MG63 (cell line): ENCODE measurements at regions not wholly inside any gene's neighbourhood (a gene's known extent, or its start where the extent isn't known, plus 50 kb on each side); places are given as distances from the start of the nearest gene placed in this dataset.
A peak's percentile ranks its signal among the peaks of the same experiment; 100 is the strongest.

Experiments used
- DNase-seq: peaks from one replicate; pipeline ENCODE4 v3.0.0-alpha.2; 2020
- H3K27me3 ChIP-seq: fragments of 250-450 bp; sonication (Bioruptor Pico); 2 replicates; pipeline ENCODE4 v1.5.1; 2020; ENCODE audit warnings: mild to moderate bottlenecking, moderate library complexity
- H3K36me3 ChIP-seq: fragments of 250-450 bp; sonication (Bioruptor Pico); 2 replicates; pipeline ENCODE4 v1.5.1; 2020; ENCODE audit warnings: mild to moderate bottlenecking, moderate library complexity
- H3K4me3 ChIP-seq: fragments of 250-450 bp; sonication (Bioruptor Pico); 2 replicates; pipeline ENCODE4 v1.5.1; 2020; ENCODE audit warnings: mild to moderate bottlenecking, moderate library complexity
- H3K9me3 ChIP-seq: fragments of 250-450 bp; sonication (Bioruptor Pico); 2 replicates; pipeline ENCODE4 v1.5.1; 2020; ENCODE audit warnings: mild to moderate bottlenecking, moderate library complexity

DNA sequence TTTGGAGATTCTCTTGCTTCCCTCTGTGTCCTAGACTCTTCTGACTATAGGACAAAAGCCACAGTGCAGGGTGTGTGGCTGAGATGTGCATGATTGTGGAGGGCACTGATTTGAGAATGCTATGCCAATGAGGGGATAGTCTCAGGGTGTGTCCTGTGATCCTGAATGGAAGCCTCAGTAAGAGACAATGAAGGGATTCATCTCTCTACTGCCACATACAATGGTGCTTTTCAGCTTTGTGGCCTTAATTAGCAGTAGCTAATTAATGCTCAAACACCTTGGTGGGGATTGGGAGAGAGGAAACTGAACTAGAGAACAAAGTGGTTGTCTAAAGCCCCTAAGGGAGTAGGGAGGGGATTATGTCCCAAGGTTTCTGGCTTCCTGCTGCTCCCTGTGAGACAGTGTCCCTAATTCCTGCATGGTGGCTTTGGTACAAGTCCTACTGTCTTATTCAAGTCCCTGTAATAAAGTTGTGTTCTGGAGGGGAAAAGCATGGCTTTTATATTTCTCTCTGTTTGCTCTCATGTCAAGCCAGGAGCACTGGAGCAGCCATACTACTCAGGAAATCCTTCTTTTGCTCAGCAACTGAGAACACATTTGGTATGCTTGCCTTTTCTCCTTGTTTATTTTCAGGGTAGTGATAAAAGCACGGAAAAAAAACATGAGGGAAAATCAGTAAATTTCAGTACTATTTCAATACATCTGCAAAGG is 415.2 kb upstream of the TCF4 start:
- DNase-seq, result no peak
- H3K36me3 ChIP-seq, result no peaks in the 10 kb centered on the region
- no peaks in the 10 kb centered on the region for H3K9me3 ChIP-seq
- H3K27me3 ChIP-seq, result no peaks in the 10 kb centered on the region
- H3K4me3 ChIP-seq, result no peak overlapping the region

DNA sequence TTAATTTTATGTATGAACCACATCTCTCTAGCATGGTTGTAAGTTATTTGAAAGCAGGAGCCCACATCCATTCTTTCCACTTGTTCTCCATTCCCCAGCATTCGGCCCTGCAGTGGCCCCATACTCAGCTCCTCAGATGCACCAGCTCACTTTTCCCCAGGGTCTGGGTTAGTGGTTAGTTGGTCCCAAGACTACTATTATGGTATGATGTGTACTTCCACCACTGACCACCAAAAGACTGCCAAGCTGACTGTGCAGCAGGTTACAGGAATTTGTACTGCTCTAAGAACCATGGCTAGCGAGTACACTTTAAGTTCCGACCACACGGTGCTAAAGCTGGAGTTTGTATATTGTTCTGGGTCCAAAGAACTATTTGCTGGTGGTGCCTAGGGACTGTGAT is 413.6 kb upstream of the TCF4 start:
- Histone ChIP-seq H3K9me3 (no peaks in the 10 kb centered on the region), H3K4me3 (no peak overlapping the region), H3K27me3 (no peaks in the 10 kb centered on the region), H3K36me3 (no peaks in the 10 kb centered on the region)
- no peak for DNase-seq

DNA sequence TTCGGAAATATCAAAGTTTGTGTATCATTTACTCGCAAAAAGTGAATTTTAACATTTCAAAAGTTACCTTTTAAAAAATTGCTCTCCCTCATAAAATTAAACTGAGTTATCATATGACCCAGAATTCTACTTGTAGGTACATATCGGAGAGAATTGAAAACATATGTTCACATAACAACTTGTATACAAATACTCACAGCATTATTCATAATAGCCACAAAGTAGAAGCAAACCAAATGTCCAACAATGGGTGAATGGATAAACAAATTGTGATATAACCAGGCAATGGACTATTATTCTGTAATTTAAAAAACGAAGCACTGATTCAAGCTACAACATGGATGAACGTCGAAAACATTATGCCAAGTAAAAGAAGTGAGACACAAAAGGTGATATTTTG is 412.0 kb upstream of the TCF4 start:
- Histone ChIP-seq H3K4me3 (no peak overlapping the region), H3K9me3 (no peaks in the 10 kb centered on the region), H3K27me3 (no peaks in the 10 kb centered on the region), H3K36me3 (no peaks in the 10 kb centered on the region)
- DNase-seq, result no peak

DNA sequence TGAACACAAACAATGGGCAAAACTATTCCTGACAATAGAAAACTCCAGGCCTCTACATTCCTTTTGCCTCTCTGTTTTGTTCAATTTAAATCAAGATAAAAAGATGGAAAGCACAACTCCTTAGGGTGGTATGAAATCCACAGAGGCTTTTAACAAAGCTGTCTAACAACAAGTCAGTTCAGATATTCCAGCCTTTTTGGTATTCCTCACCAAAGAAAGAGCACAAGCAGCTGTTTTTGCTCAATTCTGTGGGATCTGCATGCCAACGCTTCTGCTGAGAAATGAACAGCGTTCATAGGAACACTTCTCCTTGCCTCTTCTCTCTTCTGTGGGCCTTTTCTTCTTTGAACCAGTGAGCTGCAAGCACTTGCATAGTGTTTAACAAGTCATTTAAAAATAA is 411.6 kb upstream of the TCF4 start:
- no peak overlapping the region for H3K4me3 ChIP-seq
- no peak for DNase-seq

DNA sequence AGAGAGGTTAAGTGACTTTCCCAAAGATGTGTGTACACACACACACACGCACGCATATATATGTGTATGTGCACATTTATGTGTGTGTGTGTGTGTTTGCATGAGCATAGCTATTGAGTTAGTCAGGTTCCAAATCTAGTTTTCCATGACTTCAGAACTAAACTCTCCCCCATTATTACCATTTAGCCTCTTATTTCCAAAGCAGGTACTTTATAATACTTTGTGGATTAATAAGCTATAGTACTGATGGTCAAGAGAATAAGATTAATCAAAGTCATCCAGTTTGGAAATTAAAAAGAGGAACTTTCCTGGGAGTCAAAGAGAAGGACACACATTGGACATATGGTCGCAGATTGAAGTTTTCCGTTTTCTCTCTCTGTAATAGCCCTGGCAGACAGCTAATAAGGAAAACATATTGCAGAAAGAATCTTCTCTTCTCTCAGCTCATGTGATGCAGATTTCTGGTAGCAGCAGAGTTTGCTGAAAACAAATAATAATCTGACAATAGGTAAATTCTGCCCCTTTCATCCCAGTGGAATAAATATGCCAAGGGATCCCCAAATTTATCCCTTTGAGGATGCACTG is 410.9 kb upstream of the TCF4 start:
- Histone ChIP-seq H3K9me3 (no peaks in the 10 kb centered on the region), H3K4me3 (no peak overlapping the region), H3K36me3 (no peaks in the 10 kb centered on the region), H3K27me3 (no peaks in the 10 kb centered on the region)
- no peak for DNase-seq

More for the DNA sequence above, 411.6 kb upstream of the TCF4 start:
- no peaks in the 10 kb centered on the region for H3K9me3 ChIP-seq
- no peaks in the 10 kb centered on the region for H3K27me3 ChIP-seq
- no peaks in the 10 kb centered on the region for H3K36me3 ChIP-seq

DNA sequence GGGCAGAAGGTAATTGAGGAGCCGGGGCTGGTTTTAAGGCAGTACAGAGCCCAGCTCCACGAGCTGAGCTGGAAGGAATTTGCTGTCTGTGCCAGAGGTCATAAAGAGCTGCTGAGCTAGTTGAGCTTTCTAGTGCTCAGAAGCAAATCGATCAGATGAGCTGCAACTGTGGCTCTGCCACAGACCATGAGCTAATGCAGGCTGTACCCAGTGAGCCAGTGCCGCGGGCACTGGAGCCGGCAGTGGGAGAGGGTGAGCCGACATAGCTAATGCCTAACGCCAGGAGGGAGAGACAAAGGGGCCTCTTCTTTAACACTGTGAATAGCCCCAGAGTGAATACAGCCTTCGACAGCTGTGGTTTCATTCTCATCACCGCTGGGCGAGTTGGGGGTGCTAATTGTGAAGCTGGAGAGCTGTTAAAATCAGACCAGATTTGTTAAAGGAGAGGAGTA is 410.1 kb upstream of the TCF4 start:
- Histone ChIP-seq H3K4me3 (peak overlapping the region; percentile 11), H3K9me3 (no peaks in the 10 kb centered on the region), H3K36me3 (no peaks in the 10 kb centered on the region), H3K27me3 (no peaks in the 10 kb centered on the region)
- DNase-seq, result peak; percentile 72

DNA sequence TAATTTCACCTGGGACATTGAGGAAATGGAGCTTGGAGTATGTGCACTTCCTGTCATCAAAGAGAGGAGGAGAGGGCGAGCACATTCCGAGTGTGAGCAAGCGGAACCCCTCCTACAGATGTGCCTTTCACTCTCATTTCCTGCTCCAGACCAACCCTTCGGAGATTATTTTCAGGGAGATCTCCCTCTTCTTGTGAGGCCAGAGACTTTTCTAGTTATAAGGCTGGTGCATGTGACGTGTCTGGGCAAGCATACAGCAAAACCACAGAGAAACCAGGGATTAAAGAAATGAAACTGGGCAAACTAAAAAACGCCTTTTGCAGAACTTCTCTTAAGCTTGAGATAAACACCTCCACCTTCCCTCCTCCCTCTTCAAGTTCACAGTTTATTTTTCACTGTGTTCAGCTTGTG is 409.2 kb upstream of the TCF4 start:
- H3K4me3 ChIP-seq, result no peak overlapping the region
- H3K36me3 ChIP-seq, result no peaks in the 10 kb centered on the region
- no peaks in the 10 kb centered on the region for H3K9me3 ChIP-seq
- peak; percentile 10 for DNase-seq
- no peaks in the 10 kb centered on the region for H3K27me3 ChIP-seq

DNA sequence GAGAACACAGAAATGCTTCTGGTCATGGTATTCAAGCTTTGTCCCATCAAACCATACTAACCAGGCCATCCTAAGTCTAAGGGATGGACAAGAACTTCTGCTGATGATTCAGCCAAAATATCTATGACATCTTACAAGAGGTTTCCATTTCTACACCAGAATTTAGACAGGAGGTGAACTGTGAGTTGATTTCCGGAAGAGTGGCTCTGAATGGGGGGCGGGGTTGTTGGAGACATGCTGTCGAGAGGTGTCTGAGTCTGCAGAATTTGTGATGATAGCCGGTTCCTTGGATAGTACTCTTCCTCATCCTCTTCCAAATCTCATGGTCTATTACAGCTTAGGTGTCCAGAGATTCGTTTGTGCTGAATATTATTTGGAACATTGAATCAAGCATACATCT is 408.7 kb upstream of the TCF4 start:
- no peak for DNase-seq
- Histone ChIP-seq H3K36me3 (no peaks in the 10 kb centered on the region), H3K27me3 (no peaks in the 10 kb centered on the region), H3K9me3 (no peaks in the 10 kb centered on the region), H3K4me3 (no peak overlapping the region)

DNA sequence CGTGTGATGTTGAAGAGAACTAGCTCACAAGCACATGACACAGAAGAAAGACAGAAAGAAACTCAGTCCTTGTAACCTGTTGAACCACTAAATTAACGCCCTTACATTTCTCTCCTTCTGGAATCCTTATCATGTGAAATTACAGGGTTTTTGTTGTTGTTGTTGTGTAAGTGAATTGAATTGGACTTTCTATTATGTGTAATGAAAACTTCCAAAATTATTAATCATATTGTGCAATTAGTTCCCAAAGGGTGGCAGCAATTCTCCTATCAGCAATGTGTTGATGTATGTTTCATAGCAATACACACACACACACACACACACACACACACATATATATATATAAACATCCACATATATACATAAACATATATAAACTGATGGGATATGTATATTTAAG is 402.2 kb upstream of the TCF4 start:
- DNase-seq, result no peak
- H3K27me3 ChIP-seq, result no peaks in the 10 kb centered on the region
- no peak overlapping the region for H3K4me3 ChIP-seq
- H3K9me3 ChIP-seq, result peaks cover 3% of the 10 kb centered on the region; the same call in 1 of the 2 replicates
- H3K36me3 ChIP-seq, result no peaks in the 10 kb centered on the region

DNA sequence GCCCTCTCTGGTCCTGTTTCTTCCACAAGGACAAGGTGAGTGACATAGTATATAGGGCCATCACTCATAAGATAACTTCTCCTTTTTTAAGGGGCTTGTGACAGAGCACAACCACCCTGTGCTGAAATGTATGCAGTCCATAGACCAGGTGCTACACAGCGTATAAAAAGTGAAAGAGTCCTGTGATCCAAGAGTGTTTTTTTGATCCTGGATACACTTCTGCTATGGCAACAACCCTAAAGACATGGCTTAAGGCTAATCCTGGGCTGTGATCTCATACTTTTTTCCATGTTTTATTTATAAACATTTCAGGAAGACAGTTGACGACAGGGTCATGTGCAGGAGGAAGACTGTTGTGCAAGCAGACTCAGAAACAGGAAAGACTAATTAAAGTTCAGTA is 400.5 kb upstream of the TCF4 start:
- H3K9me3 ChIP-seq, result peaks cover 9% of the 10 kb centered on the region; the same call in 1 of the 2 replicates
- no peak for DNase-seq
- H3K4me3 ChIP-seq, result no peak overlapping the region
- no peaks in the 10 kb centered on the region for H3K27me3 ChIP-seq
- no peaks in the 10 kb centered on the region for H3K36me3 ChIP-seq

DNA sequence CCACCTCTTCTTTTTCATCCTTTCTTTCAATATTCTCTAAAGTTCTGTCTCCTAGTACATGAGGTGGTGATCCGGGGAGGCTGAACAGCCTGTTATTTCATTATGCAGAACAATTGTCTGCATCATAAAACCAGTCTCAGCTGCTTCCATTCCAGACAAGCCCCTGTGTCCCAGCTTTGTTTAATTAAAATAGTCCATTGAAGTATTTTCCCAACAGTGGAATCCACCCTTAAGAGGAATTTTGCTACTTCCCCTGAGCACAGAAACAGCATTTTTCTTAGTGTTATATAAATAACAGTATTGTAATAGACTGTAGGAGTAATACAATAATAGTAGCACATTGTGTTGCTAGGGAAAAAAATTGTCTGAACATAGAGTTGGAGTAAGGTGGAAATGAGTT is 395.4 kb upstream of the TCF4 start:
- H3K27me3 ChIP-seq, result no peaks in the 10 kb centered on the region
- no peaks in the 10 kb centered on the region for H3K36me3 ChIP-seq
- no peak for DNase-seq
- no peak overlapping the region for H3K4me3 ChIP-seq
- peaks cover 9% of the 10 kb centered on the region; the same call in 1 of the 2 replicates for H3K9me3 ChIP-seq

DNA sequence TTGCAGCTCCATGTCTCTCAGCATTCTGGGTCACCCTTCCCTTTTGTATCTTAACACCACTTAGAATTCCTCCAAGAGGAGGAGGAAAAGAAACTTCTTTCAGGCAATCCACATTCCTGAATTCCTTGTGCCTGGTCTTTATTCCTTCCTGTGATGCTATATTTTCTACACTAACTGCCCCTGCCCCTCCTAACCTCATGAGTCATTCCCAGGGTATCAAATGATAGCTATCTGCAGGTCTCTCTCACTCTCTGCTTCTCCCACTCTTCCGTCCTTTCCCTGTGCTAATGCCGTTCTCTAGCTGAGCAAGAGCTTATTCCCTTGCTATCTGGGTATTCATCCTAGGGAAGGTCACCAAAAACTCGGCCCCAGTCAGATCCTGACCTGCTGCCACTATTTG is 395.0 kb upstream of the TCF4 start:
- no peak for DNase-seq
- Histone ChIP-seq H3K9me3 (peaks cover 7% of the 10 kb centered on the region; the same call in 1 of the 2 replicates), H3K36me3 (no peaks in the 10 kb centered on the region), H3K27me3 (no peaks in the 10 kb centered on the region), H3K4me3 (no peak overlapping the region)

DNA sequence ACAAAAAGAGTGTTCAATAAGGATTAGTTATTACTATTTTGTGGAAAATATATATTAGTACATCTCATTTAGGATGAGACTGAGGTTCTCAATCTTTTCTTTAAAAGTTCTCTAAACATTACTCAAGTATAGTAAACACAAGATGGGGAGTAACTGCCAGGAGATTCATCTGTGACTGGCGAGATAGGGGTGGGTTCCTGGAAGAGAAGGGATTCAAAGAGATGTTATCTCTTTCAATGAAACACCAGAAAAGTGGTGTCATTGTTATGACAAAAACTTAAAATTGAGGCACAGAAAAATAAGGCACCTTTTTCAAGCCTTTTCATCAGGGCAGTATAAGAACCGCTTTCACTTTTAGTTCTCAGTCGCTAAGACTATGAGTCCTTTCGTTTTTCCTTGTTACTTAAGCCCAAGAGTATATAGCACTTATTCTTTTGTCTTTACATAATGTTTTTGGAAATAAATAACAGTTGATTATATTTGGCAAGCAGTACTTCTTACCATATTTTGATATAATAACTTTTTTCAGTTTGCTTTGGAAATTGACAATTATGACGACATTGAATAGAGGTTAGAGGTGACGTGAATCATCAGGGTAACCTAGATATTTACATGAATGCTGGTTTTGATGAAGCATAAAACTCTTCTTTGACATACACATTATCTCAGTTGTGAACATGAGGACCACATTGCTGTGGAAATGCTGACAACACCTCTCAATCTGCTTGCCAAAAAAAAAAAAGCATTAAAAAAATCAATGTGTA is 393.9 kb upstream of the TCF4 start:
- peak overlapping the region; percentile 29 for H3K4me3 ChIP-seq
- no peak for DNase-seq

DNA sequence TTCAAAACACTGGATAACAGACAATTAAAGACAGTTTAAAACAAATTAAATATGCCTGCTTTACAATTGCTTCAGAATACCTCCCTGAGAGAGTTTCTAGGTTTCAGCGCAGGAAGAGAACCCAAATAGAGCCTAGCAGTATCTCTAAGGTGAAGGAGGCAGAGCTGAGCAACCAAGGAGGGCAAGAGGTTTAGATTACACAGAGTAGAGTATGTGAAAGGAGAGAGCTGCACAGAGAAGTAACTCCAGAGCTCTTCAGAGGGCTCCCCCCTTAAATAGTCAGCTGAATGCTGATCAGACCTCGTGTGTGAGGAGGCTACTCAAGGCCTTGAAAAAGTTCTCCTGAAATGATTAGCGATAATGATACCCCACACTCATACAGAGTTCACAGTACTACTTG is 386.5 kb upstream of the TCF4 start:
- no peak overlapping the region for H3K4me3 ChIP-seq
- no peak for DNase-seq
- H3K27me3 ChIP-seq, result no peaks in the 10 kb centered on the region
- no peaks in the 10 kb centered on the region for H3K36me3 ChIP-seq
- H3K9me3 ChIP-seq, result no peaks in the 10 kb centered on the region; the same call in 1 of the 2 replicates

More for the DNA sequence above, 393.9 kb upstream of the TCF4 start:
- Histone ChIP-seq H3K27me3 (no peaks in the 10 kb centered on the region), H3K9me3 (peaks cover 5% of the 10 kb centered on the region; the same call in 1 of the 2 replicates), H3K36me3 (no peaks in the 10 kb centered on the region)

DNA sequence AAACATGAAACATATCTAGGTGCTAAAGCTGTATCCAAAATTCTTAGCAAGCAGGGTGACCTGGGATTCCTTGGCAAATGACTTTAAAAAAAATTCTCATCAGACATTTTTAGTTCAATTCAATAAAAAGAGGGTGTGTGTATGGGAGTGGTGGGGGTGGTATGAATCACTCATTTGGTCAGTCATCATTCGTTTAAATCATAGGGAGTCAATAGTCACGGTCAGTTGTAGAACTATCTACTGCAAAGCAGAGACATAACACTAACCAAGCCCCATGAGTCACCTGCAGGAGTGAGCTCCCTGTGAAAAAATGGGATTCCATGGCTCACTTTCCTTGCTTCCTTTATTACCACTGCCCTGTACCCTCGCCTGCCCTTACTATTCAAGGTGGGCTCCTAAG is 380.6 kb upstream of the TCF4 start:
- peak; percentile 1 for DNase-seq
- Histone ChIP-seq H3K36me3 (no peaks in the 10 kb centered on the region), H3K4me3 (no peak overlapping the region)

DNA sequence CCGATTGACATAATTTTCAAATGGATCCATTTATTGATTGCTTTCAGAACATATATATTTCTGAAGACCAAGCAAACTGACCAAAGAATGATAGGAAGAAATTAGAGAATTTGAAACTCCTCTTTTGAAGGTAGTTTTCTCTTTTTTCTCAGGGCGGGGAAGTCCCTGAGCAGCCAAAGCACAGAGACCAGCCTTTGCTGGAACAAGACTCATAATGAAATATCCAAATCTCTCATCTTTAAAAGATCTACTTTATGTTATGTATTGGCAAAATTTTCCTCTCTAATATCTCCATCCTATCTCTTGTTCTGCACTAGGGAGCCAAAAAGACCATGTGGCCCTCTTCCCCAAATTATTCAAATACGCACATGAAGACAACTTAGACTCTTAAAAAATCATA is 379.0 kb upstream of the TCF4 start:
- Histone ChIP-seq H3K36me3 (no peaks in the 10 kb centered on the region), H3K27me3 (no peaks in the 10 kb centered on the region)

More for the DNA sequence above, 380.6 kb upstream of the TCF4 start:
- H3K9me3 ChIP-seq, result no peaks in the 10 kb centered on the region
- H3K27me3 ChIP-seq, result no peaks in the 10 kb centered on the region

DNA sequence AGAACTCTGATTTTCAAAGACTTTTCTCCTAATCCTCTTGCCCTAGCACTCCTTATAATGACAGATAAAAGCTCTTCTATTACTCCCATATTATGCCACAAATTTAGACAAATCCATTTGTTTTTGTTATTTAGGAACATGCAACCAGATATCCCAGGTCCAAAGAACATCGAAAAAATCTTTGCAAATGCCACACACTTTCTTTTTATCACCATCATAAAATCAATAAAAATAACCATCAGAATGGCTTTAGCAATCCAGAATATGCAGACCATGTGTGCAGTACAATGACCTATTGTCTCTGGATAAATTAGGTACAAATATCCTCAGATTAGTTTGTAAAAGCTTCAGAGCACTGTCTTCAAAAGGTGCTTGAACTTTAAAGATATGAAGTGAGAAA is 376.2 kb upstream of the TCF4 start:
- H3K9me3 ChIP-seq, result no peaks in the 10 kb centered on the region
- H3K36me3 ChIP-seq, result no peaks in the 10 kb centered on the region
- no peak overlapping the region for H3K4me3 ChIP-seq
- no peak for DNase-seq
- no peaks in the 10 kb centered on the region for H3K27me3 ChIP-seq

More for the DNA sequence above, 379.0 kb upstream of the TCF4 start:
- no peak for DNase-seq
- Histone ChIP-seq H3K9me3 (no peaks in the 10 kb centered on the region), H3K4me3 (no peak overlapping the region)
